ENCODE measurements at regions not wholly inside any gene's neighbourhood (a gene's known extent, or its start where the extent isn't known, plus 50 kb on each side); places are given as distances from the start of the nearest gene placed in this dataset.

GRCh38 chr2:136213836-136214235 is 95.9 kb upstream of the CXCR4 start:
- no peaks in the 10 kb centered on the region for H3K9me3 ChIP-seq (ENCODE audit: low read length)
- H3K79me2 ChIP-seq (replicated peaks; ENCODE audit: insufficient read depth, low read length), result no peaks in the 10 kb centered on the region
- H3K4me3 ChIP-seq (ENCODE audit: low read length), result no peak overlapping the region
- H3F3A ChIP-seq (ENCODE audit: insufficient read depth, low read length, poor library complexity, severe bottlenecking), result no peaks in the 10 kb centered on the region
- no peaks in the 10 kb centered on the region for H3K9me2 ChIP-seq (ENCODE audit: insufficient read depth, low read length)
- no peak overlapping the region for H3K9ac ChIP-seq (ENCODE audit: low read length)
- no peaks in the 10 kb centered on the region for H3K27me3 ChIP-seq (ENCODE audit: insufficient read depth, low read depth, low read length)
- H4K20me1 ChIP-seq (ENCODE audit: insufficient read depth), result no peaks in the 10 kb centered on the region
- H2AFZ ChIP-seq (ENCODE audit: low read depth, low read length), result no peak overlapping the region
- H3K4me2 ChIP-seq (ENCODE audit: low read length), result no peak overlapping the region
- H3K27ac ChIP-seq (ENCODE audit: low read length), result no peak overlapping the region
- TF ChIP-seq TAF1 (IDR thresholded peaks at IDR 0.05; ENCODE audit: low read depth) (no peak), SMC3 (conservative IDR thresholded peaks at IDR 0.05; ENCODE audit: poor library complexity) (no peak), EZH2 (IDR thresholded peaks at IDR 0.05; ENCODE audit: borderline replicate concordance, insufficient read depth, low read length, poor library complexity, severe bottlenecking) (no peak), CTCF (IDR thresholded peaks at IDR 0.05; ENCODE audit: poor library complexity, severe bottlenecking) (no peak), RAD21 (conservative IDR thresholded peaks at IDR 0.05) (no peak), MXI1 (conservative IDR thresholded peaks at IDR 0.05; ENCODE audit: poor library complexity, severe bottlenecking) (no peak), REST (IDR thresholded peaks at IDR 0.05; ENCODE audit: borderline replicate concordance) (no peak), EP300 (conservative IDR thresholded peaks at IDR 0.05; ENCODE audit: poor library complexity, severe bottlenecking) (no peak), POLR2AphosphoS5 (IDR thresholded peaks at IDR 0.05) (no peak)
- H3K36me3 ChIP-seq (ENCODE audit: insufficient read depth, low read length), result no peaks in the 10 kb centered on the region

- no peak overlapping the region for H2AFZ ChIP-seq (ENCODE audit: low read depth, low read length)
- no peak for TF ChIP-seq EP300 (conservative IDR thresholded peaks at IDR 0.05; ENCODE audit: poor library complexity, severe bottlenecking)
- TF ChIP-seq RAD21 (conservative IDR thresholded peaks at IDR 0.05), result no peak
- no peak for TF ChIP-seq MXI1 (conservative IDR thresholded peaks at IDR 0.05; ENCODE audit: poor library complexity, severe bottlenecking)
- no peak for TF ChIP-seq EZH2 (IDR thresholded peaks at IDR 0.05; ENCODE audit: borderline replicate concordance, insufficient read depth, low read length, poor library complexity, severe bottlenecking)
- no peak for TF ChIP-seq CTCF (IDR thresholded peaks at IDR 0.05; ENCODE audit: poor library complexity, severe bottlenecking)
- no peak for TF ChIP-seq REST (IDR thresholded peaks at IDR 0.05; ENCODE audit: borderline replicate concordance)
- no peak for TF ChIP-seq POLR2AphosphoS5 (IDR thresholded peaks at IDR 0.05)
- TF ChIP-seq TAF1 (IDR thresholded peaks at IDR 0.05; ENCODE audit: low read depth), result no peak
- TF ChIP-seq SMC3 (conservative IDR thresholded peaks at IDR 0.05; ENCODE audit: poor library complexity), result no peak
- H3K9ac ChIP-seq (ENCODE audit: low read length), result no peak overlapping the region
- H4K20me1 ChIP-seq (ENCODE audit: insufficient read depth), result no peaks in the 10 kb centered on the region
- no peaks in the 10 kb centered on the region for H3K9me2 ChIP-seq (ENCODE audit: insufficient read depth, low read length)
- H3K27me3 ChIP-seq (ENCODE audit: insufficient read depth, low read depth, low read length), result no peaks in the 10 kb centered on the region
- H3K4me3 ChIP-seq (ENCODE audit: low read length), result no peak overlapping the region
- H3K27ac ChIP-seq (ENCODE audit: low read length), result no peak overlapping the region
- H3K4me2 ChIP-seq (ENCODE audit: low read length), result no peak overlapping the region
- H3K9me3 ChIP-seq (ENCODE audit: low read length), result no peaks in the 10 kb centered on the region
- no peaks in the 10 kb centered on the region for H3F3A ChIP-seq (ENCODE audit: insufficient read depth, low read length, poor library complexity, severe bottlenecking)
- no peaks in the 10 kb centered on the region for H3K36me3 ChIP-seq (ENCODE audit: insufficient read depth, low read length)
- no peaks in the 10 kb centered on the region for H3K79me2 ChIP-seq (replicated peaks; ENCODE audit: insufficient read depth, low read length)
Measured at GRCh38 chr2:136212426-136213378, 94.8 kb upstream of the CXCR4 start.

All from neural cell (in vitro differentiated cells).